Lung (tissue), 11 donors: ENCODE measurements at regions not wholly inside any gene's neighbourhood (a gene's known extent, or its start where the extent isn't known, plus 50 kb on each side); places are given as distances from the start of the nearest gene placed in this dataset.

Experiments used
- ATAC-seq: fragments of 200-7000 bp; cut with Tn5 transposase; one replicate; pipeline ENCODE4 v1.9.1; 2020; ENCODE audit warnings: moderate number of reproducible peaks; ENCODE audit not compliant: insufficient read depth, low FRiP score
- DNase-seq, 3 donors: peaks; one replicate each; pipeline ENCODE4 v3.0.0-alpha.2; 2013 to 2017
- H3K27ac ChIP-seq, 2 donors: one replicate each; pipeline ENCODE4 v1.5.1; 2013; ENCODE audit warnings: mild to moderate bottlenecking in 2 of 2, moderate library complexity in 2 of 2, control low read depth in 1 of 2, inconsistent platforms in 1 of 2, low read depth in 1 of 2, low read length in 1 of 2
- H3K27me3 ChIP-seq, 3 donors: one replicate each; pipeline ENCODE4 v1.5.1; 2013; ENCODE audit warnings: low read length in 2 of 3; ENCODE audit not compliant: control insufficient read depth in 3 of 3, insufficient read depth in 3 of 3
- H3K36me3 ChIP-seq, 4 donors: one replicate each; pipeline ENCODE4 v1.5.1; 2013; ENCODE audit warnings: low read length in 4 of 4, mild to moderate bottlenecking in 1 of 4, moderate library complexity in 1 of 4; ENCODE audit not compliant: control insufficient read depth in 4 of 4, insufficient read depth in 4 of 4
- H3K4me1 ChIP-seq, 5 donors: one replicate each; pipeline ENCODE4 v1.5.1; 2013; ENCODE audit warnings: low read length in 5 of 5, mild to moderate bottlenecking in 2 of 5, moderate library complexity in 1 of 5; ENCODE audit not compliant: control insufficient read depth in 5 of 5, insufficient read depth in 5 of 5
- H3K4me3 ChIP-seq: one replicate; pipeline ENCODE4 v1.5.1; 2013; ENCODE audit warnings: mild to moderate bottlenecking, control low read depth, moderate library complexity
- H3K9ac ChIP-seq, 2 donors: one replicate each; pipeline ENCODE4 v1.5.1; 2013; ENCODE audit warnings: low read length in 2 of 2, control low read depth in 1 of 2; ENCODE audit not compliant: insufficient read depth in 1 of 2
- H3K9me3 ChIP-seq, 4 donors: one replicate each; pipeline ENCODE4 v1.5.1; 2013; ENCODE audit warnings: low read length in 3 of 4, mild to moderate bottlenecking in 1 of 4, moderate library complexity in 1 of 4; ENCODE audit not compliant: control insufficient read depth in 4 of 4, insufficient read depth in 3 of 4
- CTCF ChIP-seq: IDR thresholded peaks from 2 replicates; pipeline ENCODE4 v1.5.1; 2012; ENCODE audit warnings: mild to moderate bottlenecking; ENCODE audit errors: control extremely low read depth, extremely low read depth
- WGBS, 2 donors: extraction: QIAGEN DNeasy Blood & Tissue Kit; methylation state at CpG; one replicate each; pipeline ENCODE4 v1.1.7; 2013; 5-methylcytosine and 5-hydroxymethylcytosine counted together
- donor health status: control.
- donor health status: control.
- donor health status: Bipolar disorder and iron deficiency.
- donor health status: healthy.
- donor health status: DM: yes; HTN: yes; CAD: no.

- no peak for ATAC-seq
- WGBS, 2 donors = 90 to 94% methylated on average over 6 of the region's 6 CpGs
- no peak for DNase-seq
- Histone ChIP-seq H3K27me3 (peaks cover 0 to 3% (median 0%) of the 10 kb centered on the region in 3 donors), H3K4me3 (no peak overlapping the region), H3K4me1 (no peaks in the 10 kb centered on the region), H3K9me3 (peaks cover 0 to 4% (median 0%) of the 10 kb centered on the region in 4 donors), H3K27ac (no peak overlapping the region), H3K36me3 (no peaks in the 10 kb centered on the region), H3K9ac (no peak overlapping the region)
- TF ChIP-seq CTCF = no peak
Measured at GRCh38 chr4:146119845-146120404, 55.6 kb upstream of the LSM6 start.

- peaks cover 0 to 4% (median 0%) of the 10 kb centered on the region in 4 donors for H3K9me3 ChIP-seq
- no peaks in the 10 kb centered on the region for H3K36me3 ChIP-seq
- H3K27ac ChIP-seq = no peak overlapping the region
- H3K9ac ChIP-seq = no peak overlapping the region
- ATAC-seq = no peak
- no peak for TF ChIP-seq CTCF
- H3K4me3 ChIP-seq = no peak overlapping the region
- no peaks in the 10 kb centered on the region for H3K4me1 ChIP-seq
- WGBS, 2 donors = 81 to 87% methylated on average over 8 of the region's 8 CpGs
- DNase-seq = no peak
- no peaks in the 10 kb centered on the region for H3K27me3 ChIP-seq
Measured at GRCh38 chr4:146114066-146114465, 61.5 kb upstream of the LSM6 start.

- H3K36me3 ChIP-seq = no peaks in the 10 kb centered on the region
- no peaks in the 10 kb centered on the region for H3K27me3 ChIP-seq
- ATAC-seq (no peak), DNase-seq (no peak)
- peaks cover 0 to 4% (median 0%) of the 10 kb centered on the region in 4 donors for H3K9me3 ChIP-seq
- no peak overlapping the region for H3K4me3 ChIP-seq
- no peak overlapping the region for H3K9ac ChIP-seq
- H3K4me1 ChIP-seq = no peaks in the 10 kb centered on the region
- no peak for TF ChIP-seq CTCF
- H3K27ac ChIP-seq = no peak overlapping the region
- whole genome bisulfite sequencing, 2 donors = 82 to 88% methylated on average over 10 of the region's 10 CpGs
Measured at GRCh38 chr4:146113171-146113570, 62.3 kb upstream of the LSM6 start.

DNA sequence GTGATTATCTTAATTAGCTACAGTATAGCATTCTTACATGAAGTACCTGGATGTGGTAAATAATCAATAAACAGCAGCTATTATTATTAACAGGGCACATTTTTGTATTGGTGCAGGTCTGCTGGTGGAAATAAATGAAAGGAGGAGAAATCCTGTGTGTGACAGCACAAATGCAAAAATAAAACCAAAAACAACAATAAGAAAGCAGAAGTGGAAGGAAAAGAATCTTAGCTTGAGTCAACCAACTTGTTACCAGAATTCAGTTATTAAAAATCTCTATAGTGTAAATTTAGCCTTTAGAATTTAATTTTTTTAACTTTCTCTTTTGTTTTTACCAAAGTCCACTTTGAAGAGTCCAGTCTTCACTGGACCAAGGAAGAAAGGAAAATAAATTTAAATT lies 63.1 kb upstream of the LSM6 start:
- Histone ChIP-seq H3K36me3 (no peaks in the 10 kb centered on the region), H3K27ac (no peak overlapping the region), H3K27me3 (no peaks in the 10 kb centered on the region), H3K9me3 (peaks cover 0 to 4% (median 0%) of the 10 kb centered on the region in 4 donors), H3K4me1 (no peaks in the 10 kb centered on the region), H3K9ac (no peak overlapping the region), H3K4me3 (no peak overlapping the region)
- DNase-seq = no peak
- ATAC-seq = no peak
- TF ChIP-seq CTCF = no peak
